Ishikawa (cell line): ENCODE measurements at regions not wholly inside any gene's neighbourhood (a gene's known extent, or its start where the extent isn't known, plus 50 kb on each side); places are given as distances from the start of the nearest gene placed in this dataset.

Experiments used
- CEBPB ChIP-seq: IDR thresholded peaks from 2 replicates; pipeline ENCODE4 v1.6.1; 2012
- CREB1 ChIP-seq: IDR thresholded peaks from 2 replicates; pipeline ENCODE4 v1.6.1; 2012; ENCODE audit warnings: low read depth
- EGR1 ChIP-seq: IDR thresholded peaks from 2 replicates; pipeline ENCODE4 v1.6.1; 2012
- EP300 ChIP-seq: IDR thresholded peaks from 2 replicates; pipeline ENCODE4 v1.6.1; 2012; ENCODE audit warnings: borderline replicate concordance
- FOXM1 ChIP-seq: IDR thresholded peaks from 2 replicates; pipeline ENCODE4 v1.6.1; 2012; ENCODE audit warnings: low read depth, borderline replicate concordance
- NFIC ChIP-seq: IDR thresholded peaks from 2 replicates; pipeline ENCODE4 v1.6.1; 2012
- RAD21 ChIP-seq: IDR thresholded peaks from 2 replicates; pipeline ENCODE4 v1.6.1; 2012; ENCODE audit warnings: low read depth
- TAF1 ChIP-seq: IDR thresholded peaks from 2 replicates; pipeline ENCODE4 v1.6.1; 2012; ENCODE audit warnings: low read depth, mild to moderate bottlenecking
- TCF12 ChIP-seq: IDR thresholded peaks from 2 replicates; pipeline ENCODE4 v1.6.1; 2012; ENCODE audit warnings: low read depth
- TEAD4 ChIP-seq: IDR thresholded peaks from 2 replicates; pipeline ENCODE4 v1.6.1; 2012
- YY1 ChIP-seq: IDR thresholded peaks from 2 replicates; pipeline ENCODE4 v1.6.1; 2012; ENCODE audit warnings: low read depth
- ZBTB7A ChIP-seq: IDR thresholded peaks from 2 replicates; pipeline ENCODE4 v1.6.1; 2012; ENCODE audit warnings: low read depth
- TF ChIP-seq, protein P1 (sequence below): IDR thresholded peaks from 2 replicates; pipeline ENCODE4 v1.6.1; 2012
- TF ChIP-seq, protein P2 (sequence below): IDR thresholded peaks from 2 replicates; pipeline ENCODE4 v1.6.1; 2012
- TF ChIP-seq, protein P3 (sequence below): IDR thresholded peaks from 2 replicates; pipeline ENCODE4 v1.6.1; 2012; ENCODE audit warnings: low read depth, mild to moderate bottlenecking

GRCh38 chr4:108352664-108353308 is 184.1 kb upstream of the LEF1 start:
- TF ChIP-seq TCF12 (no peak), ZBTB7A (no peak), YY1 (no peak), NFIC (no peak), TEAD4 (no peak), CEBPB (no peak), EP300 (no peak), RAD21 (no peak), EGR1 (no peak), CREB1 (no peak)
- TF ChIP-seq, protein P1, sequence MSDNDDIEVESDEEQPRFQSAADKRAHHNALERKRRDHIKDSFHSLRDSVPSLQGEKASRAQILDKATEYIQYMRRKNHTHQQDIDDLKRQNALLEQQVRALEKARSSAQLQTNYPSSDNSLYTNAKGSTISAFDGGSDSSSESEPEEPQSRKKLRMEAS, result no peak
- TF ChIP-seq, protein P2, sequence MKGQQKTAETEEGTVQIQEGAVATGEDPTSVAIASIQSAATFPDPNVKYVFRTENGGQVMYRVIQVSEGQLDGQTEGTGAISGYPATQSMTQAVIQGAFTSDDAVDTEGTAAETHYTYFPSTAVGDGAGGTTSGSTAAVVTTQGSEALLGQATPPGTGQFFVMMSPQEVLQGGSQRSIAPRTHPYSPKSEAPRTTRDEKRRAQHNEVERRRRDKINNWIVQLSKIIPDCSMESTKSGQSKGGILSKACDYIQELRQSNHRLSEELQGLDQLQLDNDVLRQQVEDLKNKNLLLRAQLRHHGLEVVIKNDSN, result no peak
- TF ChIP-seq, protein P3, sequence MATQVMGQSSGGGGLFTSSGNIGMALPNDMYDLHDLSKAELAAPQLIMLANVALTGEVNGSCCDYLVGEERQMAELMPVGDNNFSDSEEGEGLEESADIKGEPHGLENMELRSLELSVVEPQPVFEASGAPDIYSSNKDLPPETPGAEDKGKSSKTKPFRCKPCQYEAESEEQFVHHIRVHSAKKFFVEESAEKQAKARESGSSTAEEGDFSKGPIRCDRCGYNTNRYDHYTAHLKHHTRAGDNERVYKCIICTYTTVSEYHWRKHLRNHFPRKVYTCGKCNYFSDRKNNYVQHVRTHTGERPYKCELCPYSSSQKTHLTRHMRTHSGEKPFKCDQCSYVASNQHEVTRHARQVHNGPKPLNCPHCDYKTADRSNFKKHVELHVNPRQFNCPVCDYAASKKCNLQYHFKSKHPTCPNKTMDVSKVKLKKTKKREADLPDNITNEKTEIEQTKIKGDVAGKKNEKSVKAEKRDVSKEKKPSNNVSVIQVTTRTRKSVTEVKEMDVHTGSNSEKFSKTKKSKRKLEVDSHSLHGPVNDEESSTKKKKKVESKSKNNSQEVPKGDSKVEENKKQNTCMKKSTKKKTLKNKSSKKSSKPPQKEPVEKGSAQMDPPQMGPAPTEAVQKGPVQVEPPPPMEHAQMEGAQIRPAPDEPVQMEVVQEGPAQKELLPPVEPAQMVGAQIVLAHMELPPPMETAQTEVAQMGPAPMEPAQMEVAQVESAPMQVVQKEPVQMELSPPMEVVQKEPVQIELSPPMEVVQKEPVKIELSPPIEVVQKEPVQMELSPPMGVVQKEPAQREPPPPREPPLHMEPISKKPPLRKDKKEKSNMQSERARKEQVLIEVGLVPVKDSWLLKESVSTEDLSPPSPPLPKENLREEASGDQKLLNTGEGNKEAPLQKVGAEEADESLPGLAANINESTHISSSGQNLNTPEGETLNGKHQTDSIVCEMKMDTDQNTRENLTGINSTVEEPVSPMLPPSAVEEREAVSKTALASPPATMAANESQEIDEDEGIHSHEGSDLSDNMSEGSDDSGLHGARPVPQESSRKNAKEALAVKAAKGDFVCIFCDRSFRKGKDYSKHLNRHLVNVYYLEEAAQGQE, result no peak

GRCh38 chr4:108351791-108352190 is 183.1 kb upstream of the LEF1 start:
- TF ChIP-seq EP300 (no peak), NFIC (no peak), TEAD4 (no peak), TCF12 (no peak), CREB1 (no peak), YY1 (no peak), RAD21 (no peak), ZBTB7A (no peak), CEBPB (no peak)
- TF ChIP-seq, protein P1, result no peak

DNA sequence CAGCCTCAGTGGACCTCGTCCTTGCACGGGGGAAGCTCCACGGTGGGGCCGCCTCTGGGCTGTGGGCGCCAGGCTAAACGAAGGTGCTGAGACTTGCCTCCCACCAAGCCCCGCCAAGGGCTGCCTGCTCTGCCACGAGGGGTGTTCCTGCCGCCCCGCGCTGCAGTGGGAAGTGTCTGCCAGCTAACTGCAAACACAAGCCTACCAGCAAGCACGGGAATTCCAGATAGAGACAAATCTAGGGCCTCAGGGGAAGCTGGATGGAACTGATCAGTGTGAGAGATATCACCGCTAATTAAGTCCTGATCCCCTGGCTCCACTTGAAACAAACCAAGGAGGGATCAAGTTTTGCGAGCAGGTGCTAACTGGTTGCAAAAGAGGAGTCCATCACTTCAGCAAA is 181.6 kb upstream of the LEF1 start:
- TF ChIP-seq CEBPB, result no peak
- TF ChIP-seq YY1, result no peak
- TF ChIP-seq EP300, result no peak
- no peak for TF ChIP-seq RAD21
- TF ChIP-seq TCF12, result no peak

- TF ChIP-seq RAD21 (no peak), ZBTB7A (no peak), NFIC (no peak), CEBPB (no peak), TAF1 (no peak), CREB1 (no peak), EP300 (no peak), TEAD4 (no peak), FOXM1 (no peak), TCF12 (no peak), YY1 (no peak), EGR1 (no peak)
- TF ChIP-seq, protein P2, result no peak
- TF ChIP-seq, protein P1, result no peak
- TF ChIP-seq, protein P3, result no peak
These were observed 178.1 kb upstream of the LEF1 start for GRCh38 chr4:108346818-108347210.

GRCh38 chr4:108345862-108346817 is 177.4 kb upstream of the LEF1 start:
- TF ChIP-seq CREB1 (no peak), TEAD4 (no peak), CEBPB (no peak), EGR1 (no peak), RAD21 (no peak), TCF12 (no peak), ZBTB7A (no peak), TAF1 (no peak), NFIC (no peak), YY1 (no peak)
- TF ChIP-seq, protein P3, result no peak
- TF ChIP-seq, protein P1, result no peak
